ENCODE measurements at regions not wholly inside any gene's neighbourhood (a gene's known extent, or its start where the extent isn't known, plus 50 kb on each side); places are given as distances from the start of the nearest gene placed in this dataset.

DNA sequence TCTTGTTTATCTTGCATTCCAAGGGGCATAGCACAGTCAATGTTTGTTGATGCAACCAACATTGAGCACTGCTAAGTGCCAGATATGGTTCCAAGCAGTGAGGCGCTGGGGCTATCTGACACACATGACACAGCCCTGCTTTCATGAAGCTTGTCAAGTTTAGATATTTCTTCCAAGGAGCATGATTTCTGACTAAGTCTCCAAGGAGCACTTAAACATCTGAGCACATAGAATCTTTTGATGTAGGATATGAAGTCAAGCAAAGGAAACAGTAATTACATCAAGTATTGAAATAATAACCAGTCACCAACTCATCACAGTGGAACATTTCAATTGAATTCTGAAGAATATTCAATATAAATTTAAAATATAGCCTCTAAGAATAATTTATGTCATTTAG is 177.8 kb upstream of the USP15 start:
- no peak for DNase-seq

GRCh38 chr12:62098132-62098531 is 162.1 kb upstream of the USP15 start:
- DNase-seq, result no peak

GRCh38 chr12:62103748-62104147 is 156.5 kb upstream of the USP15 start:
- DNase-seq, result no peak

- DNase-seq, result no peak
Observed at GRCh38 chr12:62106547-62107185, 153.5 kb upstream of the USP15 start.

GRCh38 chr12:62113366-62114011 is 146.7 kb upstream of the USP15 start:
- no peak for DNase-seq

DNA sequence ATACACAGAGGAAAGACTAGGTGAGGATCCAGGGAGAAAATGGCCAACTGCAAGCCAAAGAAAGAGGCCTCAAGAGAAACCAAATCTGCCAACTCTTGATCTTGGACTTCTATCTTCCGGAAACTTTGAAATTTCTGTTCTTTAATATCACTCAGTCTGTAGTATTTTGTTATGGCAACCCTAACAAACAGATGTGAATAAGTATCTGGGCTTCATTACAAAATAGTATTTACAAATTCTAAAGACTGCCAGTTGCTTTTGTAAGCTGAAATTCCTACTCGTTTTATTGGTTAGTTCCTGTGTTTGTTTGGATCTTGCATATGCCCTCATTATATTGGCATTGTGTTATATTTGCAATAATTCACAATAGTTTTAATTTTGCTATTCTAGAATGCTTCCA is 143.2 kb upstream of the USP15 start:
- DNase-seq, result no peak

- DNase-seq, result peak; percentile 36 to 39
Observed at GRCh38 chr12:62123721-62124203, 136.4 kb upstream of the USP15 start.

DNA sequence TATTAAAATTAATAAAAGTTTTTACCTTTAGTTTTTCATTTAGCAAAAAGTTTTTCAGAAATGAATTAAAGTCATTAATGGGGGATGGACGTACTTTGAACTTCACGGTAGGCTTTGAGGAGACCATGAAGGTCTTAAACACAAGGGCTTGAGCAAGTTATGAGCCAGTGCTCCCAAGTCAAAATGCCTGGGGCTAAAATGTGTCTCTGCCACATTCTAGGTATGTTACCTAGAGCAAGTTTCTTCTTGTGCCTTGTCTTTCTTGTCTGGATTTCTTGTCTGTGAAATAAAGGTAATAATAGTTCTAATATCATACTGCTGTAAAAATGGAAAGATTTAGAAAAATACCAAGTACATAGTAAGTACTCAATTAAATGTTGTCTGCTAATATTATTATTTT is 132.7 kb upstream of the USP15 start:
- no peak for DNase-seq

DNA sequence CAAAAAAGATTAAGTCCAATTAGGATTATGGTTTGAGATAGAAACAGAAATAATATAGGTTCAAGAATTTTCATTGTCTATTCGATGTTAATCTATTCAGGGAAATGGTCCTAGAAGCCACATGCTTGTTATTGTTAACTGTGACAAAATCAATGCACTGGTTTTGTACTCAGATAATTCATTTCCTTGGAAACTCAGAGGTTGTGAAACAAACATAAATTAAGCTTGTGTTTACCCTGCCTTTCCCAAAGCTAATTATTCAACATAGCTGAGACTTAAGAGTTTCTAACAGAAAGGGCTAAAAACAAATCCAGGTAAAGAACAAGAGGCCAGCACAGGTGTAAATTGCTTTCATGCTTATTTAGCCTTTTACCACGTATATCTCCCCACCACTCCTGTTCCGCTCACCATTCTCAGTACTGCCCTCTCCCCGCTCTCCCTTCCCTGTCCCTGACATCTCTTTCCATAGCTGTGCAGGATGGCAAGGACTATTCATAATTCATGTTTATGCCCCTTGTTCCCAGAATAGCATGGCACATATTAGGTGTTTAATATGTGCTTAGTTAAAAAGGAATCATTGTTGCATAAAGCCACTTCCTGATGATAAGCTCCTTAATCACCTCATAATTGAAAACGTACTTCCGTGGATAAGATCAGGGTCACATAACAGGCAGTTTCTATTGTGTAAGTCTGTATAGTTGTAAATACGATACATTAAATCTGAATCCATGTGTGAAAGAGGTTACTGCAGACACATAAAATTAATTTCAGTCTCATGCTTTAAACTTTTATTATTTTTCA is 131.8 kb upstream of the USP15 start:
- DNase-seq, result no peak

DNA sequence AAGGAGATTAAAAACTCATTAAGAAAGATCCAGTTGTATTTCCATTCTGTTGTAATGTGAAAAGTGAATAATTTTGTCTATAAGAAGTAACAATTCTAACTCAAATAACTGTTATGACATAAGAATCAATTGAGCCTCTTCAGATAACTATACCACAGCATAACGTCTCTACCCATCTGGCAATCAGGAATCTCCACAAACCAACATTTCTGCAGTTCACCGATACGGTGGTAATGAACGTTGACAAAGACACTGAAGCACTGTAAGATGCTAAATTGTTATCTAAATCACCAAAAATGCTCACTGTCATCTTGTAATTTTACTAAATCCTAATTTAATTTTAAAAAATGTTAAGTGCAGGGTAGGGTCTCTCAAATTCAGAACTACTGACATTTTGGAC is 130.9 kb upstream of the USP15 start:
- no peak for DNase-seq

DNA sequence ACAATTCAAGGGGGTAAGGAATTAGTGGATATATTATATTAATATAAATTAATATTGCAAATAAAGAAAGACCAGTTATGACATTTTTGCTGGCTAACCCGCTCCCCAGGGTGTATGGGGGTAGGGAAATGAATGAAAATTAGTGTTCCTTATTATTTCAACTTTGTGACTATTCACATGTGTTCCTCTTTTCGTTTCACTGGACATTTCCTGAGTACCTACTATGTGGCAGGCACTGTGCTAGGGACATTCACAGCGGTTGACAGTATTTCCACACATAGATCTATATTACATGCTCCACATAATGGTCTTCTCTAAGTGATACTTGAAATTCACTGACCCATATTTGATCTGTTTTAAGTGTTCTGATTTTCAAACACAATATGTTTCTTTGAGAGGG is 129.8 kb upstream of the USP15 start:
- DNase-seq, result no peak

- DNase-seq, result no peak
Observed at GRCh38 chr12:62130834-62131552, 129.2 kb upstream of the USP15 start.

- no peak for DNase-seq
Observed at GRCh38 chr12:62133440-62133839, 126.8 kb upstream of the USP15 start.

GRCh38 chr12:62135553-62136200 is 124.5 kb upstream of the USP15 start:
- DNase-seq, result no peak

DNA sequence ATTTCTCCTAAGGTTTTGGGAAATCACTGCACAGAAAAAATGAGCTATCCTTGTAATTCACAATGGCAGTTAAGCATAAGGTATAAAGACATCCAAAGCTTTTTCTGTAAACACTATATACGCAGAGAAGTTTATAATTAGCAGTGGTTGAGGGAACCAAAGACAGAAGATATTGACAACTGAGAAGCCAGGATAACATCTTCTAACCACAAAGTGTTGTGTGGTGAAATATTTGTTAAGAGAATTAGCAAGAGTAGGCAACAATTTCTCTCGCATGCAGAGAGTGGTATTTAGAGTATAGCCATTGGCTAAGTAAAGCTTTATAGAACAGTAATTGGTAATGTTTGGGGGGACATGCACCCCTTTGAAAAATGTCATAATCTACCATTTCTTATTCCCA is 123.7 kb upstream of the USP15 start:
- DNase-seq, result no peak

GRCh38 chr12:62138527-62138926 is 121.7 kb upstream of the USP15 start:
- no peak for DNase-seq

DNA sequence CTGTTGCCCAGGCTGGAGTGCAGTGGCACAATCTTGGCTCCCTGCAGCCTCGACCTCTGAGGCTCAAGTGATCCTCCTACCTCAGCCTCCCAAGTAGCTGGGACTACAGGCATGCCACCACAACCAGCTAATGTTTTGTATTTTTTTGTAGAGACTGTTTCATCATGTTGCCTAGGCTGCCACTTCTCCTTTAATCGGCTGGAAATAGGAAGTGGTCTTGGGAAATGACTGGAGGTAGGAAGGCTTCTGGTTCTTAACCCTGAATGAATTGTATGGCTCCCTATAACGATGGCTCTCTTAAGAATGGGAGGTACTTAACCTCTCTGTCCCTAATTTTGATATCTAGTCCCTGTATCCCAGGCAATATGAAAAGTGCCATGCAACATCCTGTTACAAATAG is 113.9 kb upstream of the USP15 start:
- peak in 1 of 2 donors; percentile 3 for DNase-seq

GRCh38 chr12:62158013-62158412 is 102.2 kb upstream of the USP15 start:
- no peak for DNase-seq

GRCh38 chr12:62158461-62159360 is 101.5 kb upstream of the USP15 start:
- DNase-seq, result peak in 1 of 2 donors; percentile 2

DNA sequence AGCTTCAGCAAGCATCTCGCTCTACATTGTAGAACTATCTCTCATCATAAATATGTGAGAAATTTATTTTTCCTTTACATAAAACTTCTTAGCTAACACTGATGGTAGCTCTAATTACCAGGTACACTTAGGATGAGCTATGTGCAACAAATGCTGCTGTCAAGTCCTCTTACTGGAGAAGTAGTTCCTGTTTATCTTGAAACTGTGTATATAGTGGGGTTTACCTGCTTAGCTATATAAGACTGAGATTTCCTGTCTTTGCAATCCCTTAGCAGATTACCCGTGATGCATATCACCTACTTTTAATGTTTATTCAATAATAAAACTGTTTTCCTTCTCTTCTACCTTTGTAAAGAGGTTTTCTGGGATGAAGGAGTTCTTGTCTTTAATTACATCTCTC is 98.0 kb upstream of the USP15 start:
- no peak for DNase-seq

GRCh38 chr12:62163368-62163767 is 96.8 kb upstream of the USP15 start:
- DNase-seq, result no peak

DNA sequence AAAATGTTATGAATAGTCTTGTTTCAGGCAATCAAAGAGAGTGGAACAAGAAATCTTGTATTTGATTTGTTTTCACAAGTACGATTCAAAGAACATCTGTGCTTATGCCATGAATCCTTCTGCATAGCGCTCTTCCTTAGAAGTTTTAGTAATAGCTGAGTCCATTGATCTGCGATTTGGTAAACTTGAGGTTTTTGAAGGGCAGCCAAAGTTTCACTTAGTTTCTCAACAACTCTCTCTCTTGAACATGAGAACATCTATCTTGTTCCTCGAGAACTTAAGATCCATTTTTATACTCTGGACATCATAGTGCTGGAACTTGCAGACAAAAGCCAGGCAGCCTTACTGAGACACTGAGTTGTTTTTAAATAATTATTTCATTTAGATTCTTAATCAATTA is 96.2 kb upstream of the USP15 start:
- no peak for DNase-seq

Data from CD4-positive, alpha-beta T cell treated with Interleukin-1 beta for 1 hour (primary cell).